ENCODE measurements at regions not wholly inside any gene's neighbourhood (a gene's known extent, or its start where the extent isn't known, plus 50 kb on each side); places are given as distances from the start of the nearest gene placed in this dataset.

- H3K27ac ChIP-seq (replicated peaks), result no peak overlapping the region
- H3K4me3 ChIP-seq, result no peak overlapping the region
- no peaks in the 10 kb centered on the region for H3K27me3 ChIP-seq (ENCODE audit: low read depth)
- DNase-seq, result no peak
- H3K36me3 ChIP-seq, result no peaks in the 10 kb centered on the region
- no peak for TF ChIP-seq CTCF (IDR thresholded peaks at IDR 0.05; ENCODE audit: borderline replicate concordance)
- H3K9me3 ChIP-seq (replicated peaks), result no peaks in the 10 kb centered on the region
- H3K4me1 ChIP-seq, result no peaks in the 10 kb centered on the region
- intact Hi-C loops (cut with micrococcal nuclease), result no loop called here
Observed at GRCh38 chrX:95071621-95072020, 1397.6 kb downstream of the FAM133A start.

GRCh38 chrX:95076449-95076848 is 1402.4 kb downstream of the FAM133A start:
- intact Hi-C loops (cut with micrococcal nuclease), result no loop called here
- Histone ChIP-seq H3K4me1 (no peaks in the 10 kb centered on the region), H3K9me3 (replicated peaks) (no peaks in the 10 kb centered on the region), H3K27me3 (ENCODE audit: low read depth) (no peaks in the 10 kb centered on the region), H3K36me3 (no peaks in the 10 kb centered on the region), H3K27ac (replicated peaks) (no peak overlapping the region), H3K4me3 (no peak overlapping the region)
- DNase-seq, result no peak
- peak; percentile 52 for TF ChIP-seq CTCF (IDR thresholded peaks at IDR 0.05; ENCODE audit: borderline replicate concordance)

- TF ChIP-seq CTCF (IDR thresholded peaks at IDR 0.05; ENCODE audit: borderline replicate concordance), result no peak
- Histone ChIP-seq H3K36me3 (no peaks in the 10 kb centered on the region), H3K27ac (replicated peaks) (no peak overlapping the region), H3K27me3 (ENCODE audit: low read depth) (no peaks in the 10 kb centered on the region), H3K4me1 (no peaks in the 10 kb centered on the region), H3K4me3 (no peak overlapping the region), H3K9me3 (replicated peaks) (no peaks in the 10 kb centered on the region)
- intact Hi-C loops (cut with micrococcal nuclease), result no loop called here
- no peak for DNase-seq
Observed at GRCh38 chrX:95101851-95102390, 1427.9 kb downstream of the FAM133A start.

GRCh38 chrX:95117556-95117955 is 1443.5 kb downstream of the FAM133A start:
- H3K4me1 ChIP-seq, result no peaks in the 10 kb centered on the region
- DNase-seq, result no peak
- H3K4me3 ChIP-seq, result no peak overlapping the region
- H3K9me3 ChIP-seq (replicated peaks), result peaks cover 12% of the 10 kb centered on the region
- H3K27me3 ChIP-seq (ENCODE audit: low read depth), result no peaks in the 10 kb centered on the region
- H3K36me3 ChIP-seq, result no peaks in the 10 kb centered on the region
- no peak overlapping the region for H3K27ac ChIP-seq (replicated peaks)
- no peak for TF ChIP-seq CTCF (IDR thresholded peaks at IDR 0.05; ENCODE audit: borderline replicate concordance)
- intact Hi-C loops (cut with micrococcal nuclease), result no loop called here

GRCh38 chrX:95145848-95146490 is 1472.0 kb downstream of the FAM133A start:
- no peak for DNase-seq
- no peak overlapping the region for H3K4me3 ChIP-seq
- H3K27ac ChIP-seq (replicated peaks), result no peak overlapping the region
- intact Hi-C loops (cut with micrococcal nuclease), result no loop called here
- no peak for TF ChIP-seq CTCF (IDR thresholded peaks at IDR 0.05; ENCODE audit: borderline replicate concordance)
- no peaks in the 10 kb centered on the region for H3K27me3 ChIP-seq (ENCODE audit: low read depth)
- H3K36me3 ChIP-seq, result no peaks in the 10 kb centered on the region
- H3K9me3 ChIP-seq (replicated peaks), result no peaks in the 10 kb centered on the region
- no peaks in the 10 kb centered on the region for H3K4me1 ChIP-seq
